ENCODE measurements at regions not wholly inside any gene's neighbourhood (a gene's known extent, or its start where the extent isn't known, plus 50 kb on each side); places are given as distances from the start of the nearest gene placed in this dataset.

- TF ChIP-seq CTCF (IDR thresholded peaks at IDR 0.05) (no peak), POLR2A (IDR thresholded peaks at IDR 0.05) (no peak)
Observed at GRCh38 chr3:151639418-151639740, 94.3 kb upstream of the AADACL2 start.

Measured in uterus (tissue), 2 donors.